GM18519 (cell line): ENCODE measurements at regions not wholly inside any gene's neighbourhood (a gene's known extent, or its start where the extent isn't known, plus 50 kb on each side); places are given as distances from the start of the nearest gene placed in this dataset.
"Not testable (repeated sequence)": the region's sequence is repeated elsewhere in the genome, so short reads cannot be mapped to it uniquely, and the experiment has no call there.

Experiments used
- ATAC-seq: cut with Tn5 transposase; IDR thresholded peaks from one replicate; pipeline ENCODE4 v1.9.1; 2021; ENCODE audit warnings: mild to moderate bottlenecking, moderate library complexity; ENCODE audit not compliant: unreplicated experiment, low FRiP score

DNA sequence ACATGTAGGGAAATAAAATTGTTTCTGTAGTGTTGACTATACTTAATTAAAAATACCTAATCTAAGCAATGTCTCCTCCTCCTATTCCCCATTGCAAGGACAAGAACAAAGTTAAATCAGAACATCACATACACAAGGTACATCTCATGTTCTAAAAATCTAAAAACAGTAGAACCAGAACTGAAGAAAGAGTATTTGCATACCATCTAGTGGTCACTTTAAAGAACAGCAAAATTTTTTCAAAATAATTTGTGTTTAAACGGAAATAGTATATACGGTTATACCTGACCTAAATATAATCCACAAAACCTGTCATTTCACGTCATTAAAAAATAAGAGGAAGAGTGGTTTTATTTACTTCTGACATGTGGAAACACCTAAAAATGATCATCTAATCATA, 294.3 kb upstream of the KCNH7 start:
- ATAC-seq = peak; percentile 77

- not testable (repeated sequence) for ATAC-seq
These were observed 293.6 kb upstream of the KCNH7 start for GRCh38 chr2:163132207-163132606.

- ATAC-seq = peak; percentile 49
These were observed 285.0 kb upstream of the KCNH7 start for GRCh38 chr2:163123526-163123925.

- no peak for ATAC-seq
These were observed 283.7 kb upstream of the KCNH7 start for GRCh38 chr2:163122257-163122656.

DNA sequence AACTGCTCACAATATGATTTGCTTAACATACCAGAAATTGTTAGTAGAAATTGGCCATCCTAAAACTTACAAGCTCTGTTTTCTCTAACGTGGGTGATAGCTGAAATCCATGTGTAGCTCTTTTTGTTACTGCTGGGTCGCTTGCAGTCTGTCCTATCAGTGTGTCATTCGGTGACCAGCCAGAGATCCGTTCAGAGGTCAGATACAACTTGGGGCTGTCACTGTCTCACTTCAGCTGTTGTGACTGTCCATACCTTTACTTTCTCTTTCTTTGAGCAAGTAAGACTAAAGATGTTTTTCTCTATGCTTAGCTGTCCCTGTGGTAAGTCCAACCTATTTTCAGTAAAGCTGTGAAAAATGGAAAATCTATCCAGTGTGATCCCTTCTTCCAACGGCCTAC, 282.9 kb upstream of the KCNH7 start:
- no peak for ATAC-seq

- ATAC-seq = no peak
These were observed 281.4 kb upstream of the KCNH7 start for GRCh38 chr2:163119966-163120365.

DNA sequence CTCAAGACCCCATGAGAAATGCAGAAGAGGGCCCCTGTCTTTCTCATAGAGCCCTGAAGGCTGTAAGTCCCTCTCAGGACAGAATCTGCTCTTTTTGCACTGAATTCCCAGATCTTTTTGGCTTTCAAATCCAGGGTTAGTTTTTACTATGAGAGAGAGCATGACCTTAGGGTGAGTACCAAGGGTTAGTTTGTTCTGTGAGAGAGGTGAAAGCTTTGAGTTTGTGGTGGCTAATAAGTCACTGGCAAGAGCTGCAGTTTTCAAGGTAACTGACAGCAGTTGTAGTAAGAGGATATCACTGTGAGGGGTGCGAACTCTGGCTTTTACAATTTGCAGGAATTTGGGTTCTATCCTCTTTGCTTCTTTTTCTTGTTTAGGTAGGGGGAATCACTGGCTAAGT, 248.4 kb upstream of the KCNH7 start:
- ATAC-seq = no peak

GRCh38 chr2:163085366-163086024, 246.9 kb upstream of the KCNH7 start:
- not testable (repeated sequence) for ATAC-seq

- ATAC-seq = peak; percentile 51
These were observed 243.2 kb upstream of the KCNH7 start for GRCh38 chr2:163081754-163082153.

DNA sequence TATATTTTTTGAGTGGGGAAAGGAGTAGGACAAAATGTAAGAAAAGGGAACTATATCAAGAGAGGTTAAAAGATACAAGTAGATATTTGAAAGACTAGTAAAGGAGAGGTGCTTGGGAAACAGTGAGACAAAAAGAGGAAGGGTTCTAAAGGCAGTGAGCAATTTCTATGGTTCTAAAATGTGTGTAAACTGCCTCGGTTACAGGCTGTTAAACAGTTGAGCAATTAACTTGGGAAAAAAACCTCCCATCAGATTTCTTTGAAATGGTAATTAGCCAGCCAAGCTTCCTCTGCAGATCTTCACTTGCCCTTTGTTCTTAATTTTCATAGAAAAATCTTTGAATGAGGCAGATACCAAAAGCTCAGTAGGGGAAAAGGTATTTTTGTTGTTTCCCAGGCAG, 238.7 kb upstream of the KCNH7 start:
- no peak for ATAC-seq

GRCh38 chr2:163066085-163066484, 227.5 kb upstream of the KCNH7 start:
- no peak for ATAC-seq

- no peak for ATAC-seq
These were observed 224.0 kb upstream of the KCNH7 start for GRCh38 chr2:163062524-163062923.

DNA sequence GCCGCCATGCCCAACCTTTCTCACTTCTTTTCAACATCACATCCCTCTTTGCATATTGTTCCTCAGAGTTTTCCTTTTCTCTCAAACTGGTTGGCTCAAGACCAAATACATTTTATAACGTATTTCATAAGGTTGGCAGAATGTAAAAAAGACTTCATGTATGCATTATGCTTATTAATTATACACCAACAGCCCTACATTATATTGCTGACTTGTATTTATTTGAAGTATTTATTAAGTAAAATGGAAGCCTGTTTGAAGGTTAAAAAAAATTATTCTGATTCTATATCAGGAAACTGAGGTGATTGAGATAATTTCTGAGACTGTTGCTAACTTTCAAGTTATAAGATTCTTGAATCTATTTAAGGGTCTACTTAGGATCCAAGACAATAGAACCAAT, 208.0 kb upstream of the KCNH7 start:
- ATAC-seq = no peak

DNA sequence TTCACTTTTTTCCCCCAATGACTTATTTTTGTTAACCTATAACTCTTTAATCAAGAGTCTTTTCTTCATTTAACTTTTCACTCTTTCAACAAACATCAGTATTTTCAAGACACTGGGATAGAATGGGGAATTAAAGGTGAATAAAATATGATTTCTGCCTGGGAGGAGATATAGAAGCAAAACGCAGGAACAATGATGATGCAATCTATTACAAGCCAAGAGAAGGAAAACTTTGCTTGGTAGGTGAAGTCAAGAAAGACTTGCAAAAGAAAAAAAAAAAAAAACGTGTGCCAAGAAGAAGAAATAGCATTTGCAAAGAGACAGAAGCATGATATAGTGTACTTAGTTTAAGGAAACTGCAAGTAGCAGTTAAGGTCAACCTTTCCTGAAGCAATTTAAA, 207.3 kb upstream of the KCNH7 start:
- ATAC-seq = no peak

- ATAC-seq = no peak
These were observed 205.5 kb upstream of the KCNH7 start for GRCh38 chr2:163044114-163044513.

GRCh38 chr2:163043201-163043600, 204.6 kb upstream of the KCNH7 start:
- ATAC-seq = no peak

DNA sequence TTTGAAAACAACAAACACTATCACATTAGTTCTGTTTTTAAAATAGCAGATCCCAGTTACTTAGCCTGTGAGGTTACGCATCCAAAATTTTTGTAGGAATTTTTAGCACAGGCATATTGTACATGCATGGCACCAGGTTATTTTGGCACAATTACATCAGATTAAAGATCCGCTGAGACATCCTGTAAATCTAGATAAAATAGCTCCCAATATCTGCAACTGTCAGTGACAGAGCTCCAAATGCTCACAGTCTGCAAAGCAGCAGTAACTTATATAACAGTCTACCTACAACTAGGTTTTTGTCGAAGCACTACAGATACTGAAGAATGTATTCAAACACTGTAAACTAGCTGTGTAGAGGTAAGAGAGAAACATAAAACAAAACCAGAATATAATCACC, 200.7 kb upstream of the KCNH7 start:
- ATAC-seq = no peak

DNA sequence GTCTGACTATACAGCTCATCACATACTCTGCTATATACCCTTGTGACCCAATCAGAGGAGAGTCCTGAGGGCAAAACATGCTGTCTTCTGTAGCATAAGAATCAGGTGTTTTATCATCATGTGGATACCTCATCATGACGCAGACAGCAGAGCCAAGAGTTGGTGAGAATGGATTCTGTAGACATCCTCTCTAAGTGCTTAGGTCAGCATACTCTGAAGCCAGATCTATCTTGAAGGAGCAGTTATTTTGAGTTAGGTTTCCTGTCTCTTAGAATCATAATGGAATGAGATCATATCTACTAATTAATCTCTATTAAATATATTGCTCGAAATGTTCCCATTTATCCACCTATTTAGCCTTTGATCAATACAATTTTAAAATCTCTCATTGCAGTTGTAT, 190.2 kb upstream of the KCNH7 start:
- no peak for ATAC-seq

- ATAC-seq = not testable (repeated sequence)
These were observed 187.7 kb upstream of the KCNH7 start for GRCh38 chr2:163026136-163026775.

DNA sequence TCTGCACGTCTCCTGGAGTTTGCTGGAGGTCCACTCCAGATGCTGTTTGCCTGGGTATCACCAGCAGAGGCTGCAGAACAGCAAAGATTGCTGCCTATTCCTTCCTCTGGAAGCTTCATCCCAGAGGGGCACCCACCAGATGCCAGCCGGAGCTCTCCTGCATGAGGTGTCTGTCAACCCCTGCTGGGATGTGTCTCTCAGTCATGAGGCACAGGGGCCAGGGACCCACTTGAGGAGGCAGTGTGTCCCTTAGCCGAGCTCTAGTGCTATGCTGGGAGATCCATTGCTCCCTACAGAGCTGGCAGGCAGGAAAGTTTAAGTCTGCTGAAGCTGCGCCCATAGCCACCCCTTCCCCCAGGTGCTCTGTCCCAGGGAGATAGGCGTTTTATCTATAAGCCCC, 178.3 kb upstream of the KCNH7 start:
- not testable (repeated sequence) for ATAC-seq

GRCh38 chr2:163011000-163011399, 172.4 kb upstream of the KCNH7 start:
- ATAC-seq = no peak

- no peak for ATAC-seq
These were observed 170.1 kb upstream of the KCNH7 start for GRCh38 chr2:163008642-163009041.
